ENCODE measurements at regions not wholly inside any gene's neighbourhood (a gene's known extent, or its start where the extent isn't known, plus 50 kb on each side); places are given as distances from the start of the nearest gene placed in this dataset.

DNA sequence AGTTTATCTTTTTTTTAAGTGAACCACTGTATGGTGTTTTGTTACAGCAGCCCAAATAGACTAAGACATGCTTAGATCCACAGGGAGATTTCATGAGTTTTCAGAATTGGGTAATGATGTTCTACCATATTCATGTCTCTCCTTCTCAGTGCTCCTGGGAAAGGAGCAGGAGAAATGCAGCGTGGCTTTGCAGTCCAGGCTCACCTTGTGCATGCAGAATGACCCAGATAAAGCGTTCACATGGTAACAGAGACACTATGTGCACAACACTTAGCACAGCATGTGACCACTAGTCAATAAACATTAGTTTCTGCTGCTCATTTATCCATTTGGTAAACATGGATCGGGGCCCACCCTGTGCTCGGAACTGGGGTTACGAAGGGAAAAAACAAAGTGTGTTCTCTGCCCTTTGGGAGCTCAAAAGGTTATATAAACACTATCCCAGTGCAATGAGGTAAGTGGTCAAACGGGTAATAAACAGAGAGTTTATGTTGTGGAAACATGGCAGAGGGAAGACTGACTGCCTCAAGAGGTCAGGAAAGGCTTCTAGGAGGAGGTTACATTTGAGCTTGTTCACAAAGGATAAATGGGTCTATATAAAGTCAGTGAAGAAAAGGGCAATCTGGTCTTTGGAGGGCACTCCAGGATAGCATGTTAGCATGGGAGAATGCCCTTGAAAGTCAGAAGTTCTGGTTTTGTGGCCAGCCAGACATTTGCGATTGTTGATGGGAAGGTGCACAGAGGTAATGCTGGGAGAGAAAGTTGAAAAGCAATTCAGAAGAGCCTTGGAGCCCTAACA lies 299.2 kb downstream of the TDRD15 start (continued):
- TF ChIP-seq EP300 (IDR thresholded peaks at IDR 0.05; ENCODE audit: low read depth in 2 of 2, low read length in 2 of 2) (peak in 1 of 2 experiments; percentile 64; a peak in 2 of 4 replicates), EP300 (CRISPR knock-in tag; IDR thresholded peaks at IDR 0.05; ENCODE audit: borderline replicate concordance) (no peak), ZNF614 (CRISPR knock-in tag; IDR thresholded peaks at IDR 0.05; ENCODE audit: borderline replicate concordance) (no peak), KLF9 (CRISPR knock-in tag; IDR thresholded peaks at IDR 0.05; ENCODE audit: low read depth) (no peak), RCOR2 (CRISPR knock-in tag; IDR thresholded peaks at IDR 0.05) (no peak), ZNF260 (CRISPR knock-in tag; IDR thresholded peaks at IDR 0.05; ENCODE audit: borderline replicate concordance, low read depth) (no peak), ERF (CRISPR knock-in tag; IDR thresholded peaks at IDR 0.05) (peak; percentile 53; the same call in 1 of the 2 replicates), CCAR2 (optimal IDR thresholded peaks at IDR 0.05; ENCODE audit: low read depth, low read length) (no peak), CREB1 (IDR thresholded peaks at IDR 0.05) (no peak), CREB1 (CRISPR knock-in tag; IDR thresholded peaks at IDR 0.05) (no peak), RFXAP (CRISPR knock-in tag; IDR thresholded peaks at IDR 0.05; ENCODE audit: borderline replicate concordance) (no peak), ZNF563 (CRISPR knock-in tag; IDR thresholded peaks at IDR 0.05) (no peak), ZSCAN9 (CRISPR knock-in tag; IDR thresholded peaks at IDR 0.05; ENCODE audit: borderline replicate concordance) (no peak), MTF1 (CRISPR knock-in tag; IDR thresholded peaks at IDR 0.05) (no peak), MYC (CRISPR knock-in tag; IDR thresholded peaks at IDR 0.05; ENCODE audit: borderline replicate concordance) (no peak), ZNF775 (CRISPR knock-in tag; IDR thresholded peaks at IDR 0.05; ENCODE audit: borderline replicate concordance) (no peak), NAIF1 (CRISPR knock-in tag; IDR thresholded peaks at IDR 0.05; ENCODE audit: borderline replicate concordance) (no peak), ZNF768 (CRISPR knock-in tag; IDR thresholded peaks at IDR 0.05) (no peak), HES4 (CRISPR knock-in tag; IDR thresholded peaks at IDR 0.05; ENCODE audit: borderline replicate concordance) (no peak), PHF21A (CRISPR knock-in tag; IDR thresholded peaks at IDR 0.05) (peak; percentile 55), ZNF138 (CRISPR knock-in tag; IDR thresholded peaks at IDR 0.05; ENCODE audit: low read depth) (no peak), RBM22 (optimal IDR thresholded peaks at IDR 0.05; ENCODE audit: low read length) (no peak), ZNF629 (CRISPR knock-in tag; conservative IDR thresholded peaks at IDR 0.05) (no peak), ZNF432 (CRISPR knock-in tag; IDR thresholded peaks at IDR 0.05; ENCODE audit: borderline replicate concordance) (no peak), PHF20 (CRISPR knock-in tag; IDR thresholded peaks at IDR 0.05) (no peak), FOXM1 (CRISPR knock-in tag; IDR thresholded peaks at IDR 0.05) (no peak), FOXJ3 (CRISPR knock-in tag; IDR thresholded peaks at IDR 0.05; ENCODE audit: borderline replicate concordance) (peak; percentile 75; the same call in 1 of the 2 replicates), KMT2B (CRISPR knock-in tag; IDR thresholded peaks at IDR 0.05) (no peak), ZNF331 (CRISPR knock-in tag; IDR thresholded peaks at IDR 0.05) (peak; percentile 59; the same call in 1 of the 2 replicates), HNRNPH1 (optimal IDR thresholded peaks at IDR 0.05; ENCODE audit: low read depth, low read length) (no peak), XBP1 (CRISPR knock-in tag; IDR thresholded peaks at IDR 0.05) (no peak), CBFB (CRISPR knock-in tag; IDR thresholded peaks at IDR 0.05) (0 out of 2 replicates have a peak, but pooled peaks have one; percentile 32)
- TF ChIP-seq, protein P1, sequence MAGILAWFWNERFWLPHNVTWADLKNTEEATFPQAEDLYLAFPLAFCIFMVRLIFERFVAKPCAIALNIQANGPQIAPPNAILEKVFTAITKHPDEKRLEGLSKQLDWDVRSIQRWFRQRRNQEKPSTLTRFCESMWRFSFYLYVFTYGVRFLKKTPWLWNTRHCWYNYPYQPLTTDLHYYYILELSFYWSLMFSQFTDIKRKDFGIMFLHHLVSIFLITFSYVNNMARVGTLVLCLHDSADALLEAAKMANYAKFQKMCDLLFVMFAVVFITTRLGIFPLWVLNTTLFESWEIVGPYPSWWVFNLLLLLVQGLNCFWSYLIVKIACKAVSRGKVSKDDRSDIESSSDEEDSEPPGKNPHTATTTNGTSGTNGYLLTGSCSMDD (CRISPR knock-in tag; IDR thresholded peaks at IDR 0.05), result no peak
- TF ChIP-seq, protein P2, sequence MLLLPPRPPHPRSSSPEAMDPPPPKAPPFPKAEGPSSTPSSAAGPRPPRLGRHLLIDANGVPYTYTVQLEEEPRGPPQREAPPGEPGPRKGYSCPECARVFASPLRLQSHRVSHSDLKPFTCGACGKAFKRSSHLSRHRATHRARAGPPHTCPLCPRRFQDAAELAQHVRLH (CRISPR knock-in tag; IDR thresholded peaks at IDR 0.05; ENCODE audit: borderline replicate concordance, low read depth), result no peak

All from HepG2 (cell line).